AG04450 (cell line): ENCODE measurements at regions not wholly inside any gene's neighbourhood (a gene's known extent, or its start where the extent isn't known, plus 50 kb on each side); places are given as distances from the start of the nearest gene placed in this dataset.

Experiments
- CTCF ChIA-PET: fragments of 300-600, 350-600 bp; formaldehyde crosslinking; extraction: SDS; loops from one replicate; lab custom pipeline; 2022; ENCODE audit warnings: antibody characterized with exemption, inconsistent platforms; lab: Charles Lee
- POLR2A ChIA-PET: fragments of 350-600 bp; formaldehyde crosslinking; extraction: SDS; loops from one replicate; lab custom pipeline; 2021; ENCODE audit warnings: antibody characterized with exemption, inconsistent platforms; lab: Yijun Ruan, JAX
- DNase-seq: peaks from one replicate; pipeline ENCODE4 v3.0.0-alpha.2; 2011; ENCODE audit warnings: low read depth, low spot score
- H3K27ac ChIP-seq: one replicate; pipeline ENCODE4 v1.5.1; 2012; ENCODE audit warnings: low read depth, low read length, control low read depth
- H3K27me3 ChIP-seq: one replicate; pipeline ENCODE4 v1.6.0; 2012; ENCODE audit warnings: low read length; ENCODE audit not compliant: control insufficient read depth, insufficient read depth
- H3K4me3 ChIP-seq: 2 replicates; pipeline ENCODE4 v1.5.1; 2011; ENCODE audit warnings: mild to moderate bottlenecking, low read depth, low read length, control low read depth
- H3K9me3 ChIP-seq: 2 replicates; pipeline ENCODE4 v1.5.1; 2012; ENCODE audit warnings: low read length; ENCODE audit not compliant: control insufficient read depth, insufficient read depth
- TF ChIP-seq, protein P1 (sequence below): IDR thresholded peaks from 2 replicates; pipeline ENCODE4 v1.5.1; 2011; ENCODE audit warnings: low read depth, low read length, control low read depth, inconsistent platforms

DNA sequence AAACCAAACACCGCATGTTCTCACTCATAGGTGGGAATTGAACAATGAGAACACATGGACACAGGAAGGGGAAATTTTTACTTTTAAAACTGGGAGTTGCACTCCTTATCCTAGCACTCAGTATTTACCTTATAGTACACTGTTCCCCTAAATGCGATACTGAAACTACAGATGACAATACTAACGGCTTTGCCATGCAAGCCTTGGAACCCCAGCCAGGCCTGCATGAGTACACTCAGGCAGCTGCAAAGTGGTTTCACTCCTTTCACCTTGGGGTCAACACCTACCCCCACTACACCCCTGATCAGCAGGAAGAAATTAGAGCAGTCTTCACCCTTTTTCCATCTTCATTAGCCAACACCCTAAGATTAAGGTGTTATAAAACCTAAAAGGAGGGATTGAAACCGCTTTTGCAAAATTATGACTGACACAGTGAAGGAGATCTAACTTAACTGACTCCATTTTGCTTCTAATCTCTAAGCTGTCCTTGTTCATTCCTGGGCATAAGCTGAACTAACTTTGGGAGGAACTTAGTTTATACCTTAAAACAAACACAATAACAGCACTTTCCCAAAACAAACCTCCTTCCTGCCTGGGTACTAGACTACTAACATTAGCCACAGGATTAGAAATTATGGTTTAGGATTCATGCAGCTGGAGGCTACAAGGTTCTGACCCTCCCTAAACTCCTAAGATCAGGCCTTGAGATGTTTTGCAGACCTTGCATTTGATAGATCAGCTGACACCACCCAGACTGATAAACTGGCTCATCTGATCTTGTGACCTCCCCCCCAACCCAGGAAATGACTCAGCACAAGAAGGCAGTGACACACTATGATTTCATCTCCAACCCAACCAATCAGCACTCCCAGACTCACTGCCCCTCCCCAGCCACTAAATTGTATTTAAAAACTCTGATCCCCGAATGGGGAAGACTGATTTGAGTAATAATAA lies 452.1 kb upstream of the PPP2R3A start:
- POLR2A ChIA-PET, result no interaction called here
- Histone ChIP-seq H3K4me3 (no peak overlapping the region), H3K27me3 (no peaks in the 10 kb centered on the region), H3K27ac (peak overlapping the region; percentile 47), H3K9me3 (no peaks in the 10 kb centered on the region)
- peak; percentile 15 for DNase-seq
- CTCF ChIA-PET, result interaction anchor here (1.0 to 1.5 kb wide), 4 partner anchors 8 to 719 kb away, joined by 3 to 5 read pairs (median 4); partner anchors contain the start of gene EPHB1
- TF ChIP-seq, protein P1, sequence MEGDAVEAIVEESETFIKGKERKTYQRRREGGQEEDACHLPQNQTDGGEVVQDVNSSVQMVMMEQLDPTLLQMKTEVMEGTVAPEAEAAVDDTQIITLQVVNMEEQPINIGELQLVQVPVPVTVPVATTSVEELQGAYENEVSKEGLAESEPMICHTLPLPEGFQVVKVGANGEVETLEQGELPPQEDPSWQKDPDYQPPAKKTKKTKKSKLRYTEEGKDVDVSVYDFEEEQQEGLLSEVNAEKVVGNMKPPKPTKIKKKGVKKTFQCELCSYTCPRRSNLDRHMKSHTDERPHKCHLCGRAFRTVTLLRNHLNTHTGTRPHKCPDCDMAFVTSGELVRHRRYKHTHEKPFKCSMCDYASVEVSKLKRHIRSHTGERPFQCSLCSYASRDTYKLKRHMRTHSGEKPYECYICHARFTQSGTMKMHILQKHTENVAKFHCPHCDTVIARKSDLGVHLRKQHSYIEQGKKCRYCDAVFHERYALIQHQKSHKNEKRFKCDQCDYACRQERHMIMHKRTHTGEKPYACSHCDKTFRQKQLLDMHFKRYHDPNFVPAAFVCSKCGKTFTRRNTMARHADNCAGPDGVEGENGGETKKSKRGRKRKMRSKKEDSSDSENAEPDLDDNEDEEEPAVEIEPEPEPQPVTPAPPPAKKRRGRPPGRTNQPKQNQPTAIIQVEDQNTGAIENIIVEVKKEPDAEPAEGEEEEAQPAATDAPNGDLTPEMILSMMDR, result no peak

DNA sequence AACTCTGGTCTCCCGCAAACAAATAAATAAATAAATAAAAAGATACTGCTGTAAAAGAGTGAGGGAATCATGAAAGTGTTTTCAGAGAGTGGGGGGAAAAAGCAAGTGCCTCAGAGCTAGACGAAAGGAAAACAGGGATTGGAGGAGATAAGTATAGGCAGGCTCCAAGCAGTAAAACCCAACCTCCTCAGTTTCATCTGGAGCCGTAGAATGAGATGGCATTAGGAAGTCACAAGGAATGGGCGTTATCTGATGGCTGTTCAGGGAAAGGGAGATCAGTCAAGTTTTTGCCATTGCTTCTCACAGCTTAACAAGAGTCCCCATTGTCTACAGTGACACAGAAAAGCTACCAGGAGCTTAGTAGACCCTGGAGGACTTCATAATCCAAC lies 451.5 kb upstream of the PPP2R3A start:
- DNase-seq, result no peak
- CTCF ChIA-PET, result interaction anchor here (1.0 to 1.5 kb wide), 4 partner anchors 9 to 720 kb away, joined by 3 to 5 read pairs (median 4); partner anchors contain the start of gene EPHB1

DNA sequence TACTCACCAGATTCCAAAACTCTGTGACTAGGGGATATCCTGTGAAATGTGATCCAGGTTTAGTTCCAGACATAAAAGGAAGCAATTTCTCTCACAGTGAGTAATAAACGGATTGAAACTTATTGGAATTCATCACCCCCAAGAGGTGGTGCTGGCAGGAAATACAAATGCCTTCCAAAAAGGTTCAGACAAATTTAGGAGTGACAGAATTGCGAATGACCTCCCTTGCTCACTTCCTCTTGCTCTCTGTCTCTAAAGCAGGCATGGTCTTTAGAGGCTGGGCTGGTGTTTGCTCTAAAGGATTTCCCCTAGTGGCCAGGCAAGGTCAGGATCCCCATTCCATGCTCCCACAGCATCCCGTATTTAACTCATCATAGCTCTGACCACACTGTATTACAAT lies 449.4 kb upstream of the PPP2R3A start:
- no peak for DNase-seq
- no peak overlapping the region for H3K4me3 ChIP-seq
- ChIA-PET POLR2A (no interaction called here), CTCF (interaction anchor here (1.1 to 1.4 kb wide), 3 partner anchors 9 to 15 kb away, joined by 3 to 8 read pairs (median 3); no protein-coding TSS in a partner anchor)
- TF ChIP-seq, protein P1, result peak; percentile 36; the same call in 1 of the 2 replicates
- no peaks in the 10 kb centered on the region for H3K9me3 ChIP-seq
- H3K27me3 ChIP-seq, result no peaks in the 10 kb centered on the region
- no peak overlapping the region for H3K27ac ChIP-seq

More for the DNA sequence above, 451.5 kb upstream of the PPP2R3A start:
- peak overlapping the region; percentile 47 for H3K27ac ChIP-seq
- POLR2A ChIA-PET, result no interaction called here
- H3K9me3 ChIP-seq, result no peaks in the 10 kb centered on the region
- TF ChIP-seq, protein P1, result no peak
- H3K27me3 ChIP-seq, result no peaks in the 10 kb centered on the region
- no peak overlapping the region for H3K4me3 ChIP-seq

DNA sequence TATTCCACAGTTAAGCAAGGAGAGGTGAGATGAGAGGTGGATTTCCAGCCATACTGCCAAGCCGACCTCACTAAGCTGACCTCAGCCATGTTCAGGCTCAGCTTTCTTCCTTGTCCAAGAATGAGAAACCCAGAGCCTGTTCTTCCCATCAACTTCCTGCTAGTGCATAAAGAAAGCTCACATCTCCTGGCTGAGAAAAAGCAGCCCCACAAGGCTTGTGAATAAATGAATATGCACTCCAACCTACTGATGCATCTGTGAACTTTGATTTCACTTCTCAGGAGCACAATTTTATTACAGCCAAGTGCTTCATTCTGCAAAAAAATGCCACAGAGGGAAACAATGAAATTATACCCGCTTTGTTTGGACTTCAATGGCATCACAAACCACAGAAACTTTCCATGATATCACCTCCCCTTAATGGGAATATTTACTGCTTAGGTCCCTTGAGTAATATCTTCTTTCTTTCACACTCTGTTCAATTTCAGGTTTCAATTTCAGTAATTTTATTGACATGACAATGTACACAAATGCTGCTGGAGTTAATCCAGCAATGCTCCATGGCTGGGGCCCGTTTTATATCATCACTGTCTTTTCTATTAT lies 437.0 kb upstream of the PPP2R3A start:
- H3K27ac ChIP-seq, result no peak overlapping the region
- ChIA-PET POLR2A (no interaction called here), CTCF (no interaction called here)
- no peaks in the 10 kb centered on the region for H3K9me3 ChIP-seq
- TF ChIP-seq, protein P1, result no peak
- DNase-seq, result no peak
- no peaks in the 10 kb centered on the region for H3K27me3 ChIP-seq
- H3K4me3 ChIP-seq, result no peak overlapping the region

DNA sequence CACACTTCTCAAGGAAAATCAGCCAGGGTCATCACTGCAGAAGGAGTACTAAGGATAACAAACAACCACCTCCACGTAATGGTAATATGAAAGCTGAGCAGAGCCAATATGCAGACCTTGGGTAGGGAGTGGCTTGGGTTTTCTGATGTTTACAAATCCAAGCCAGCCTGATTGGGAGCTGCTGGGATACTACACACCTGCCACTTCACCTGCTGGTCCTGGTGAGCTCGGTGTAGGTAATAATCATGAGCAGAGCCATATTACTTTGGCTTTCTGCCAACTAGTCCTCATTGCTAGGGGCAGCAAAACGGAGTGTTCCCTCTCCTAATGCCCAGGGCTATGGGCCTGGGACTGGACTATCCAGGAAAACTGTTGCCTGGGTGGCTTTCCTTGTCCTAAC lies 433.5 kb upstream of the PPP2R3A start:
- TF ChIP-seq, protein P1, result no peak
- no peak for DNase-seq
- CTCF ChIA-PET, result no interaction called here
- POLR2A ChIA-PET, result no interaction called here
- H3K4me3 ChIP-seq, result no peak overlapping the region
- H3K9me3 ChIP-seq, result no peaks in the 10 kb centered on the region
- no peaks in the 10 kb centered on the region for H3K27me3 ChIP-seq
- no peak overlapping the region for H3K27ac ChIP-seq
